Endodermal cell (in vitro differentiated cells): ENCODE measurements at regions not wholly inside any gene's neighbourhood (a gene's known extent, or its start where the extent isn't known, plus 50 kb on each side); places are given as distances from the start of the nearest gene placed in this dataset.

ENCODE experiments used
- DNase-seq: peaks from one replicate; pipeline ENCODE4 v3.0.0-alpha.2; 2017
- H3K27ac ChIP-seq: 2 replicates; pipeline ENCODE4 v1.5.1; 2013; ENCODE audit warnings: mild to moderate bottlenecking, low read depth, low read length, moderate library complexity
- H3K27me3 ChIP-seq: 2 replicates; pipeline ENCODE4 v1.6.1; 2013; ENCODE audit warnings: mild to moderate bottlenecking, low read length, moderate library complexity; ENCODE audit not compliant: insufficient read depth, control insufficient read depth, poor library complexity, severe bottlenecking
- H3K36me3 ChIP-seq: 2 replicates; pipeline ENCODE4 v1.7.0; 2013; ENCODE audit warnings: mild to moderate bottlenecking, low read length, moderate library complexity; ENCODE audit not compliant: control insufficient read depth, insufficient read depth
- H3K4me1 ChIP-seq: one replicate; pipeline ENCODE4 v1.7.0; 2013; ENCODE audit warnings: low read length; ENCODE audit not compliant: control insufficient read depth, insufficient read depth
- H3K4me3 ChIP-seq: 2 replicates; pipeline ENCODE4 v1.5.1; 2013; ENCODE audit warnings: mild to moderate bottlenecking, low read length, moderate library complexity
- H3K9ac ChIP-seq: 2 replicates; pipeline ENCODE4 v1.6.1; 2013; ENCODE audit warnings: mild to moderate bottlenecking, low read length, moderate library complexity; ENCODE audit not compliant: poor library complexity, severe bottlenecking; ENCODE audit errors: extremely low read depth
- H3K9me3 ChIP-seq: 2 replicates; pipeline ENCODE4 v1.6.1; 2013; ENCODE audit warnings: mild to moderate bottlenecking, low read length, moderate library complexity; ENCODE audit not compliant: control insufficient read depth
- H3K27ac Mint-ChIP-seq: 2 replicates; pipeline ENCODE4 v1.8.0; 2020; ENCODE audit warnings: mixed read lengths
- H3K27me3 Mint-ChIP-seq: 2 replicates; pipeline ENCODE4 v1.8.0; 2021; ENCODE audit warnings: mild to moderate bottlenecking, mixed read lengths; ENCODE audit not compliant: insufficient read depth
- H3K36me3 Mint-ChIP-seq: 2 replicates; pipeline ENCODE4 v1.8.0; 2020; ENCODE audit warnings: low read depth, mixed read lengths
- H3K4me1 Mint-ChIP-seq: 2 replicates; pipeline ENCODE4 v1.8.0; 2020; ENCODE audit warnings: mixed read lengths
- H3K4me3 Mint-ChIP-seq: 2 replicates; pipeline ENCODE4 v1.8.0; 2020; ENCODE audit warnings: mild to moderate bottlenecking, moderate library complexity, mixed read lengths
- H3K9me3 Mint-ChIP-seq: 2 replicates; pipeline ENCODE4 v1.8.0; 2020; ENCODE audit warnings: mild to moderate bottlenecking, mixed read lengths
- CTCF ChIP-seq: fragments of 200-600 bp; sonication (generic); conservative IDR thresholded peaks from 2 replicates; pipeline ENCODE4 v1.5.0; 2021; ENCODE audit warnings: antibody characterized with exemption, mild to moderate bottlenecking
- WGBS, 2 experiments: methylation state at CpG; one replicate each; pipeline versions ENCODE4 v1.1.5 to v1.1.7; 2013; ENCODE audit warnings: missing lambda C conversion rate in 2 of 2, mixed read lengths in 1 of 2; ENCODE audit not compliant: insufficient coverage in 1 of 2, insufficient read length in 1 of 2; 5-methylcytosine and 5-hydroxymethylcytosine counted together

- no peaks in the 10 kb centered on the region for H3K9me3 ChIP-seq
- H3K4me3 ChIP-seq: no peak overlapping the region
- WGBS, 2 experiments: 100% methylated on average over 1 of the region's 1 CpG; no CpG with 5 or more reads in 1 of the 2 experiments
- H3K9ac ChIP-seq: no peak overlapping the region
- H3K36me3 ChIP-seq: no peaks in the 10 kb centered on the region
- Mint-ChIP-seq H3K4me3 (no peak overlapping the region), H3K4me1 (peaks cover 13% of the 10 kb centered on the region), H3K36me3 (no peaks in the 10 kb centered on the region), H3K27ac (no peak overlapping the region), H3K9me3 (no peaks in the 10 kb centered on the region), H3K27me3 (no peaks in the 10 kb centered on the region)
- no peak for TF ChIP-seq CTCF
- peaks cover 5% of the 10 kb centered on the region for H3K4me1 ChIP-seq
- no peak overlapping the region for H3K27ac ChIP-seq
- DNase-seq: no peak
- no peaks in the 10 kb centered on the region for H3K27me3 ChIP-seq
Measured at GRCh38 chr6:132868057-132868456, 53.7 kb downstream of the RPS12 start.

GRCh38 chr6:132872923-132873322, 58.6 kb downstream of the RPS12 start:
- Histone ChIP-seq H3K27ac (no peak overlapping the region), H3K36me3 (no peaks in the 10 kb centered on the region), H3K9me3 (no peaks in the 10 kb centered on the region), H3K9ac (no peak overlapping the region), H3K27me3 (no peaks in the 10 kb centered on the region), H3K4me1 (no peaks in the 10 kb centered on the region), H3K4me3 (no peak overlapping the region)
- Mint-ChIP-seq H3K4me3 (no peak overlapping the region), H3K36me3 (no peaks in the 10 kb centered on the region), H3K9me3 (peaks cover 7% of the 10 kb centered on the region), H3K27me3 (no peaks in the 10 kb centered on the region), H3K4me1 (no peaks in the 10 kb centered on the region), H3K27ac (no peak overlapping the region)
- DNase-seq: no peak
- TF ChIP-seq CTCF: no peak
- 84 to 100% methylated on average over 1 of the region's 1 CpG for WGBS, 2 experiments

- H3K9me3 Mint-ChIP-seq: peaks cover 7% of the 10 kb centered on the region
- H3K36me3 ChIP-seq: no peaks in the 10 kb centered on the region
- no peak overlapping the region for H3K4me3 Mint-ChIP-seq
- DNase-seq: no peak
- no peak overlapping the region for H3K27ac ChIP-seq
- no peaks in the 10 kb centered on the region for H3K27me3 Mint-ChIP-seq
- no peaks in the 10 kb centered on the region for H3K27me3 ChIP-seq
- no peak overlapping the region for H3K4me3 ChIP-seq
- H3K4me1 Mint-ChIP-seq: no peaks in the 10 kb centered on the region
- H3K4me1 ChIP-seq: no peaks in the 10 kb centered on the region
- TF ChIP-seq CTCF: no peak
- no peaks in the 10 kb centered on the region for H3K36me3 Mint-ChIP-seq
- no peak overlapping the region for H3K9ac ChIP-seq
- H3K9me3 ChIP-seq: no peaks in the 10 kb centered on the region
- no peak overlapping the region for H3K27ac Mint-ChIP-seq
- WGBS, 2 experiments: 92 to 100% methylated on average over 1 to 2 of the region's 2 CpGs
Measured at GRCh38 chr6:132877003-132877402, 62.6 kb downstream of the RPS12 start.
